Keratinocyte (primary cell): ENCODE measurements at regions not wholly inside any gene's neighbourhood (a gene's known extent, or its start where the extent isn't known, plus 50 kb on each side); places are given as distances from the start of the nearest gene placed in this dataset.

Source experiments
- DNase-seq: peaks from one replicate; pipeline ENCODE4 v3.0.0-alpha.2; 2011; ENCODE audit warnings: low read depth, missing footprints, low spot score
- FAIRE-seq: peaks from 2 replicates; lab custom pipeline; 2011; peaks lifted over from hg19 to GRCh38; lab: Jason Lieb, UNC
- H2AFZ ChIP-seq: 2 replicates; pipeline ENCODE4 v1.6.0; 2012; ENCODE audit warnings: low read length, control low read depth, inconsistent platforms; ENCODE audit not compliant: control insufficient read depth
- H3K27ac ChIP-seq: 2 replicates; pipeline ENCODE4 v1.5.1; 2011; ENCODE audit warnings: low read length; ENCODE audit not compliant: control insufficient read depth, insufficient read depth
- H3K27me3 ChIP-seq: 3 replicates; pipeline ENCODE4 v1.6.0; 2011; ENCODE audit warnings: low read length; ENCODE audit not compliant: control insufficient read depth, insufficient read depth; ENCODE audit errors: extremely low read depth
- H3K36me3 ChIP-seq, 2 experiments: 2 replicates in 1 of 2; 3 replicates in 1 of 2; pipeline ENCODE4 v1.5.1; 2011; ENCODE audit warnings: low read length in 2 of 2, mild to moderate bottlenecking in 1 of 2; ENCODE audit not compliant: control insufficient read depth in 2 of 2, insufficient read depth in 2 of 2; ENCODE audit errors: extremely low read depth in 1 of 2
- H3K4me1 ChIP-seq: 3 replicates; pipeline ENCODE4 v1.5.1; 2011; ENCODE audit warnings: low read length; ENCODE audit not compliant: control insufficient read depth, insufficient read depth; ENCODE audit errors: extremely low read depth
- H3K4me2 ChIP-seq: 3 replicates; pipeline ENCODE4 v1.6.0; 2011; ENCODE audit warnings: low read depth, low read length; ENCODE audit not compliant: control insufficient read depth, insufficient read depth; ENCODE audit errors: extremely low read depth
- H3K4me3 ChIP-seq, 3 experiments: fragments of 200-600 bp in 1 of 3; sonication (generic) in 1 of 3; 2 replicates in 2 of 3; 3 replicates in 1 of 3; pipeline ENCODE4 v1.5.1; 2011 to 2016; ENCODE audit warnings: low read length in 3 of 3, mild to moderate bottlenecking in 3 of 3, control low read depth in 2 of 3, inconsistent platforms in 1 of 3, low read depth in 1 of 3, mixed read lengths in 1 of 3, mixed run types in 1 of 3, moderate library complexity in 1 of 3; ENCODE audit not compliant: control insufficient read depth in 2 of 3, insufficient read depth in 2 of 3; ENCODE audit errors: extremely low read depth in 1 of 3
- H3K79me2 ChIP-seq: 2 replicates; pipeline ENCODE4 v1.6.0; 2012; ENCODE audit warnings: low read length; ENCODE audit not compliant: control insufficient read depth, insufficient read depth
- H3K9ac ChIP-seq: 3 replicates; pipeline ENCODE4 v1.6.0; 2011; ENCODE audit warnings: low read length; ENCODE audit not compliant: control insufficient read depth, insufficient read depth; ENCODE audit errors: extremely low read depth
- H3K9me1 ChIP-seq: 3 replicates; pipeline ENCODE4 v1.6.0; 2011; ENCODE audit warnings: low read length; ENCODE audit not compliant: control insufficient read depth, insufficient read depth; ENCODE audit errors: extremely low read depth
- H3K9me3 ChIP-seq: 2 replicates; pipeline ENCODE4 v1.5.1; 2012; ENCODE audit warnings: low read depth, low read length; ENCODE audit not compliant: control insufficient read depth
- H4K20me1 ChIP-seq: 3 replicates; pipeline ENCODE4 v1.6.0; 2011; ENCODE audit warnings: low read length; ENCODE audit not compliant: control insufficient read depth, insufficient read depth; ENCODE audit errors: extremely low read depth
- EZH2 ChIP-seq: IDR thresholded peaks from one replicate; pipeline ENCODE4 v1.6.1; 2012; ENCODE audit warnings: inconsistent platforms, mild to moderate bottlenecking, low read length, moderate library complexity
- dilution Hi-C: fragments of 300-500 bp; cut with MboI; formaldehyde crosslinking; loops from one replicate; pipeline ENCODE4 v1.7.0; 2020; ENCODE audit warnings: low sequenced_read_pairs; ENCODE audit not compliant: extremely low pct_ligation_motif_present
- TF ChIP-seq, protein P1 (sequence below), 3 experiments: IDR thresholded peaks in 1 of 3; conservative IDR thresholded peaks in 1 of 3; optimal IDR thresholded peaks in 1 of 3; 2 replicates in 2 of 3; 3 replicates in 1 of 3; pipeline versions ENCODE3 to v1.5.1; 2011; ENCODE audit warnings: low read length in 3 of 3, mild to moderate bottlenecking in 3 of 3, moderate library complexity in 2 of 3, control low read depth in 1 of 3, inconsistent platforms in 1 of 3; ENCODE audit not compliant: insufficient read depth in 2 of 3; ENCODE audit errors: extremely low read depth in 1 of 3

DNA sequence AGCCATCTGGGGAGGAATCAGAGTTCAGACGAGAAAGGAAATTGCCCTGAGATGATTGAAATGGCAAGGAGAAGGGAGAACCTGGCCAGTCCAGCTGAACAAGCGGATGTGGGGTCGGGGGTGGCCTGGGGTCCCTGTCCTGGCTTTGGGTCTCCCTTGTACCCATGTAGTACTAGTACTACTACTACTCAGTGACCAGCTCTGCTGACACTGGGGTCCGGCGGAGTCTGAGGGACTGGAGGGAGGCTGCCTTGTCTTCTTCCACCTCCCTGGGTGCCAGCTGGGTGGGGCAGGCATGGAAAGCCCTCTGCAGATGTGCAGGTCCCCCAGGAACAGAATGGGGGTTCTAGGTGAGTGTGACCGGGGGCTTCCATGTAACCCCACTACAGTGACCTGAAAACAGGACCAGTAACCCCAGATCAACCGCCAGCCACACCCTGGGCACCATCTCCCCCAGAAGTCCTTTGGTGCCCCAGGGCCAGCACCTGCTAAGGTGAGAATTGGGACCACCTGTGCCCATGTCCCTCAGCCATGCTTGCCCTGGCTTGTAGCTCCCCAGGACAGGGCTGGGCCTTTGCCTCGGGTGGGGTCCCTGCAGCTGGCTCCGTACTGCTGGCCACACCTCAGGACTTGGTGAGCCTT lies 89.1 kb upstream of the COL5A1 start:
- Histone ChIP-seq H3K4me3 (no peak overlapping the region), H3K9ac (no peak overlapping the region), H3K27me3 (peaks cover 13% of the 10 kb centered on the region), H3K4me1 (peaks cover 25% of the 10 kb centered on the region), H3K9me3 (no peaks in the 10 kb centered on the region), H3K4me2 (peak overlapping the region; percentile 48), H4K20me1 (no peaks in the 10 kb centered on the region), H3K27ac (no peak overlapping the region), H3K36me3 (no peaks in the 10 kb centered on the region), H2AFZ (peak overlapping the region; percentile 53), H3K9me1 (no peaks in the 10 kb centered on the region), H3K79me2 (no peaks in the 10 kb centered on the region)
- dilution Hi-C loops: no loop called here
- no peak for TF ChIP-seq EZH2
- TF ChIP-seq, protein P1, sequence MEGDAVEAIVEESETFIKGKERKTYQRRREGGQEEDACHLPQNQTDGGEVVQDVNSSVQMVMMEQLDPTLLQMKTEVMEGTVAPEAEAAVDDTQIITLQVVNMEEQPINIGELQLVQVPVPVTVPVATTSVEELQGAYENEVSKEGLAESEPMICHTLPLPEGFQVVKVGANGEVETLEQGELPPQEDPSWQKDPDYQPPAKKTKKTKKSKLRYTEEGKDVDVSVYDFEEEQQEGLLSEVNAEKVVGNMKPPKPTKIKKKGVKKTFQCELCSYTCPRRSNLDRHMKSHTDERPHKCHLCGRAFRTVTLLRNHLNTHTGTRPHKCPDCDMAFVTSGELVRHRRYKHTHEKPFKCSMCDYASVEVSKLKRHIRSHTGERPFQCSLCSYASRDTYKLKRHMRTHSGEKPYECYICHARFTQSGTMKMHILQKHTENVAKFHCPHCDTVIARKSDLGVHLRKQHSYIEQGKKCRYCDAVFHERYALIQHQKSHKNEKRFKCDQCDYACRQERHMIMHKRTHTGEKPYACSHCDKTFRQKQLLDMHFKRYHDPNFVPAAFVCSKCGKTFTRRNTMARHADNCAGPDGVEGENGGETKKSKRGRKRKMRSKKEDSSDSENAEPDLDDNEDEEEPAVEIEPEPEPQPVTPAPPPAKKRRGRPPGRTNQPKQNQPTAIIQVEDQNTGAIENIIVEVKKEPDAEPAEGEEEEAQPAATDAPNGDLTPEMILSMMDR (optimal IDR thresholded peaks at IDR 0.05 in 1 of 3, IDR thresholded peaks at IDR 0.05 in 1 of 3, conservative IDR thresholded peaks at IDR 0.05 in 1 of 3; ENCODE audit: extremely low read depth in 1 of 3, insufficient read depth in 2 of 3, low read length in 3 of 3): no peak
- FAIRE-seq (no peak), DNase-seq (no peak)

DNA sequence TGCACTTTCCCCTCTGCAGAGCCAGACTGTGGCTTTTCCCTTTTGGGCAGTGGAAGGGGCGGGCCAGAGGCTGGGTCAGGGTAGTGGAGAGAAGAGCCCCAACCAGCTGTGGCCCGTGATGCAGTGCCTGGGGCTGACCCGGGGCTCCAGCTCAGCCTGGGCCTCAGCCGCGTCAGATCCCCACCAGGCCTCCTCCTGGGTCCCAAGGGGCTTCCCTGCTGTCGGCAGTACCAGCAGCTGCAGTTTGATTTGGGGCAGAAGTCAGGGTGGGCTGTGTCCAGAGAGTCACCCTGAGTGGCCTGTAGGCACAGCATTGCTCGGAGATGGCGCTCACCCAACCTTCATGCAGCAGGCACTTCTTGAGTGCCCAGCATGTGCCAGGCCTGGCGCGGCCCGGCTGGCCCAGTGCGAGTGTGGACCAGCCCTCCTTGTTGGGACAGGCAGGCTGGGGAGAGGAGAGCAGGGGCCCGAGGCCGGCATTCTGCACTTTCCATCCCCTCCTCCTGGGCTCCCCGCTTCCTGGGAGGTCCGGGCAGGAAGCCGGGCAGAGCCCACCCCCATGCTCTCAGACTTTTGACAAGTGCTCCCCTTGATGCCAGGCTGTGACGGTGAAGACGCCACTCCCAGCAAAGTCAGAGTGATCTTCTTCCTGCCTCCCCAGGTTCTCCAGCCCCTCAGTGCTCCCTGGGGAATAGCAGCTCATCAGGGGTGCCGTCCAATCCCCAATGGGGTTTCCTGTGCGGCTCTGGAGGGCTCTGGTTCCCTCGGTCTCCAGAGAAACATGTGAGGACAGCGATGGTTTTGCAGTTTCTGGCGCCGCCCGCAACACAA lies 88.3 kb upstream of the COL5A1 start:
- Histone ChIP-seq H3K36me3 (no peaks in the 10 kb centered on the region), H3K4me1 (peaks cover 25% of the 10 kb centered on the region), H3K9me3 (no peaks in the 10 kb centered on the region), H4K20me1 (no peaks in the 10 kb centered on the region), H3K9me1 (no peaks in the 10 kb centered on the region), H3K4me3 (peak overlapping the region in 1 of 3 experiments; percentile 11), H3K79me2 (no peaks in the 10 kb centered on the region), H3K27me3 (peaks cover 7% of the 10 kb centered on the region), H2AFZ (no peak overlapping the region), H3K27ac (no peak overlapping the region), H3K9ac (no peak overlapping the region), H3K4me2 (peak overlapping the region; percentile 19)
- FAIRE-seq (no peak), DNase-seq (no peak)
- TF ChIP-seq, protein P1 (optimal IDR thresholded peaks at IDR 0.05 in 1 of 3, IDR thresholded peaks at IDR 0.05 in 1 of 3, conservative IDR thresholded peaks at IDR 0.05 in 1 of 3; ENCODE audit: extremely low read depth in 1 of 3, insufficient read depth in 2 of 3, low read length in 3 of 3): no peak
- no peak for TF ChIP-seq EZH2
- dilution Hi-C loops: no loop called here
